ENCODE measurements at regions not wholly inside any gene's neighbourhood (a gene's known extent, or its start where the extent isn't known, plus 50 kb on each side); places are given as distances from the start of the nearest gene placed in this dataset.

DNA sequence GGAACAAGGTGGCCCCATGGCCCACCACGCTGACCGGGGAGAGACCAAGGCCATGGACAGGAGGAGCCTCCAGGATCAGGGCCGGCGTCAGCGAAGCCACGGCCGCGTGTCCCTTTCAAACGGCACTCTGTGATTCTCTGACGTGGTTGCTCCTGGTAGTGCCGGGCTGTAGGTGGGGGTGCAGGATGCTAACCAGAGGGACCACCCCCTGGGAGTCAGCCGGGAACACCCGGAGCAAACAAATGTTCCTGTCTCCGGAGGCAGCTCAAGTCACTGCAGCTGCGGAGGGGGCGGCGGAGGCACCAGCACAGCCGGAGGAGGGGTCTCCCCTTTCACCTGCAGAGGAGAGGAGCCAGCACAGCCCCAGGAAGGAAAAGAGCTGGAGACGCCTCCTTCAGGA, 750.6 kb upstream of the SALL3 start:
- no peaks in the 10 kb centered on the region for H3K4me1 ChIP-seq (ENCODE audit: control insufficient read depth, insufficient read depth, low read length, unreplicated experiment)
- no peaks in the 10 kb centered on the region for H3K36me3 ChIP-seq (ENCODE audit: insufficient read depth, low read length)
- no peaks in the 10 kb centered on the region for H3K79me2 ChIP-seq (ENCODE audit: control insufficient read depth, insufficient read depth, low read length, unreplicated experiment)
- H3K27me3 ChIP-seq (ENCODE audit: insufficient read depth, low read length) = no peaks in the 10 kb centered on the region
- H3K4me3 ChIP-seq (ENCODE audit: low read depth, low read length) = no peak overlapping the region
- no peak overlapping the region for H2AFZ ChIP-seq (ENCODE audit: low read length, unreplicated experiment)
- H3K27ac ChIP-seq (ENCODE audit: low read depth, low read length) = no peak overlapping the region

DNA sequence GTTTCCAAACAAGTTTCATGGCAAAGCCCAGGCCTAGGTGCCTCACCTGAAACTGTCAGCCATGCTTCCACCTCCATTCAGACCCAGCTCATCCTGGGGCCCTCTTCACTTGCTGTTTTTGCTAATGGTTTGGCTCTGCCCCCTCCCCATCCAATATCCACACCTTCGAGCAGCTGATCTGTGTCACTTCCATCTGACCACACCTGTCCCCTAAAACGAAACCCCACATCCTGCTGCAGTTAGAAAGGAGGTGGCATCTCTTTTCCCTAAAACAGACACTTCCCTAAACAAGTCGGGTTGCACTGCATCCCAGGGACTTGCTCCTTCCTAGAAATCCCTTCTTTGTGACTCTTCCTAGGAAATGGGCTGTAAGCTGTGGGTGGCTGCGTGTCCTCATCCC, 748.7 kb upstream of the SALL3 start:
- Histone ChIP-seq H3K27ac (ENCODE audit: low read depth, low read length) (no peak overlapping the region), H3K4me1 (ENCODE audit: control insufficient read depth, insufficient read depth, low read length, unreplicated experiment) (no peaks in the 10 kb centered on the region), H3K79me2 (ENCODE audit: control insufficient read depth, insufficient read depth, low read length, unreplicated experiment) (no peaks in the 10 kb centered on the region), H3K4me3 (ENCODE audit: low read depth, low read length) (no peak overlapping the region), H2AFZ (ENCODE audit: low read length, unreplicated experiment) (no peak overlapping the region), H3K36me3 (ENCODE audit: insufficient read depth, low read length) (no peaks in the 10 kb centered on the region), H3K27me3 (ENCODE audit: insufficient read depth, low read length) (no peaks in the 10 kb centered on the region)

DNA sequence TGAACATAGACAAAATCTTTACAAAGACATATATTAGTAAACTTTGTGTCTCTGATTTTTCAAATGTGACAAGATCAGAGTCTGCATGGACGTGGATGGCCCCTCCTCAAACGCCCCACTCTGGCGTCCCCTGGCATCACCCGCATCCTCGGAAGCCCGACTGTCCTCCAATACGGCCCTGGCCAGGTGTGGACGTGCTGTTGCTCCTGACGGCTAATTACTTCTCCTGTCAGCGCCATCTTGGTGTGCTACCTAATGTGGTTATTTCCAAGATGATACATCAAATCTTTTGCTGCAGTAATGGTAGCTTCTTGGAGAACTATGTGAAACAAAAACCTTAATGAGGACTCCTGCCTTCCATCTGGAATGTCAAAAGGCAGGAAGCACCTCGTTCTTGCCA, 747.4 kb upstream of the SALL3 start:
- Histone ChIP-seq H2AFZ (ENCODE audit: low read length, unreplicated experiment) (no peak overlapping the region), H3K4me1 (ENCODE audit: control insufficient read depth, insufficient read depth, low read length, unreplicated experiment) (no peaks in the 10 kb centered on the region), H3K79me2 (ENCODE audit: control insufficient read depth, insufficient read depth, low read length, unreplicated experiment) (no peaks in the 10 kb centered on the region), H3K36me3 (ENCODE audit: insufficient read depth, low read length) (no peaks in the 10 kb centered on the region), H3K4me3 (ENCODE audit: low read depth, low read length) (no peak overlapping the region), H3K27ac (ENCODE audit: low read depth, low read length) (no peak overlapping the region), H3K27me3 (ENCODE audit: insufficient read depth, low read length) (no peaks in the 10 kb centered on the region)

DNA sequence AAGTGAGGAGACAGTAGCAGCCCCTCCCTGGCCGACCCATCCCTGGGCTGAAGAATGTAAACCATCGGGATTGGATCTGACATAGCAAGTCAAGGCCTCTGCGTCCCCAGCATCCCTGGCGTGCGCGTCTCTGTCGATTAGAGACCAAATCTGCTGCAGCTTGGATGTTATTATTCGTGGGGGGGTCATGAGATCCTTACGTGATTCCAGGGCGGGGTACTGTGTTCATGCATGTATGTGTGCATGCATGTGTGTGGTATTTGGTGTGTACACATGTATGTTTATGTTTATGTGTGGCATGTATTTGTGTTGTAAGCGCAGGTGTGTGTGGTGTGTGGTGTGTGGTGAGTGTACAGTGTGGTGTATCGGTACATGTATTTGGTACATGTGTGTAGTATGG, 741.8 kb upstream of the SALL3 start:
- H3K27me3 ChIP-seq (ENCODE audit: insufficient read depth, low read length) = no peaks in the 10 kb centered on the region
- no peaks in the 10 kb centered on the region for H3K36me3 ChIP-seq (ENCODE audit: insufficient read depth, low read length)
- H3K4me3 ChIP-seq (ENCODE audit: low read depth, low read length) = no peak overlapping the region
- H3K4me1 ChIP-seq (ENCODE audit: control insufficient read depth, insufficient read depth, low read length, unreplicated experiment) = no peaks in the 10 kb centered on the region
- no peaks in the 10 kb centered on the region for H3K79me2 ChIP-seq (ENCODE audit: control insufficient read depth, insufficient read depth, low read length, unreplicated experiment)
- H2AFZ ChIP-seq (ENCODE audit: low read length, unreplicated experiment) = no peak overlapping the region
- no peak overlapping the region for H3K27ac ChIP-seq (ENCODE audit: low read depth, low read length)

DNA sequence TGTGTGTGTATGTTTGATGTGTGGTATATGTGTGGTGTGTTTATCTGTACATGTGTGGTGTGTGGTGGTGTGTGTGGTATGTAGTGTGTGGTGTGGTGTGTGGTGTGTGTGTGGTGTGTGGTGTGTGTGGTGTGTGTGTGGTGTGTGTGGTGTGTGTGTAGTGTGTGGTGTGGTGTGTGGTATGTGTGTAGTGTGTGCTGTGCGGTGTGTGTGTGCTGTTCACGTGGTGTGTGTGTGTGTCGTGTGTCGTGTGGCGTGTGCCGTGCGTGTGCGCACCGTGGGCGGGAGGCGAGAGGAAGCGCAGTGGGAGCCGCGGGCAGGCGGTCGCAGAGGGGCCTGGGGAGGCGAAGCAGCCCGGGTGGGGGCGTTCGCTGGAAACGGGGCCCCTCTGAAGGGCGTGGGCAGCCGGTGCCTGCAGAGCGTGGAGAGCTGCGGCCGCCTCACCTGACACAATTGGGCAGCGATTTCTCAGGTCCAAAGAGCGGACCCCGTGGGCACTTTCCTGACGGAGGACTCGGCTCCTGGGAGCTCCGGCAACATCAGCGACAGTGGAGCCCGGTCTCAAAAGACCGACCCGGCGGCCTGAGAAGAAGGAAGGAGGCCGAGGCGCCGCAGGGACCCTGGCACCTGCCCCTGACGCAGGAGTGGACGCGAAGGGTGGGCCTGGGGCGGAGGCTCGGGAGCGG, 741.1 kb upstream of the SALL3 start:
- Histone ChIP-seq H3K4me3 (ENCODE audit: low read depth, low read length) (no peak overlapping the region), H3K79me2 (ENCODE audit: control insufficient read depth, insufficient read depth, low read length, unreplicated experiment) (no peaks in the 10 kb centered on the region), H3K4me1 (ENCODE audit: control insufficient read depth, insufficient read depth, low read length, unreplicated experiment) (no peaks in the 10 kb centered on the region), H3K36me3 (ENCODE audit: insufficient read depth, low read length) (no peaks in the 10 kb centered on the region), H2AFZ (ENCODE audit: low read length, unreplicated experiment) (no peak overlapping the region), H3K27me3 (ENCODE audit: insufficient read depth, low read length) (no peaks in the 10 kb centered on the region), H3K27ac (ENCODE audit: low read depth, low read length) (no peak overlapping the region)

DNA sequence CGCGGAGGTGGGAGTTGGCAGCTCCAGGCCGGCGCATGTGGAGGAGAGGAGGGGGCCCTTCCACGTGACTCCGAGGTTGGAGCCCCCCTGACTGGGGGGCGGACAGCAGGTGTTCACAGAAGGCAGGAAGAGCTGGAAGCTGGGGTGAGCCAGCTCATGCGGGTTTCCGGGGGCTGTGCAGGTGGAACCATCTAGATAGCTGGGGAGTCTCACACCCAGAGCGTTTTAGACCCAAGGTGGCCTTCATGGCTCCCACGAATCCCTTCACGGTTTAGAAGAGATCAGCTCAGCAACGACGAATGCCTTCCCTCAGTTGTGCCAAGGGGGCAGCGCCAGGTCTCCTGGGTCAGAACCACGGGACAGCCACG, 740.5 kb upstream of the SALL3 start:
- H3K79me2 ChIP-seq (ENCODE audit: control insufficient read depth, insufficient read depth, low read length, unreplicated experiment) = no peaks in the 10 kb centered on the region
- no peak overlapping the region for H3K27ac ChIP-seq (ENCODE audit: low read depth, low read length)
- no peak overlapping the region for H3K4me3 ChIP-seq (ENCODE audit: low read depth, low read length)
- no peaks in the 10 kb centered on the region for H3K27me3 ChIP-seq (ENCODE audit: insufficient read depth, low read length)
- no peaks in the 10 kb centered on the region for H3K36me3 ChIP-seq (ENCODE audit: insufficient read depth, low read length)
- H2AFZ ChIP-seq (ENCODE audit: low read length, unreplicated experiment) = no peak overlapping the region
- H3K4me1 ChIP-seq (ENCODE audit: control insufficient read depth, insufficient read depth, low read length, unreplicated experiment) = no peaks in the 10 kb centered on the region

DNA sequence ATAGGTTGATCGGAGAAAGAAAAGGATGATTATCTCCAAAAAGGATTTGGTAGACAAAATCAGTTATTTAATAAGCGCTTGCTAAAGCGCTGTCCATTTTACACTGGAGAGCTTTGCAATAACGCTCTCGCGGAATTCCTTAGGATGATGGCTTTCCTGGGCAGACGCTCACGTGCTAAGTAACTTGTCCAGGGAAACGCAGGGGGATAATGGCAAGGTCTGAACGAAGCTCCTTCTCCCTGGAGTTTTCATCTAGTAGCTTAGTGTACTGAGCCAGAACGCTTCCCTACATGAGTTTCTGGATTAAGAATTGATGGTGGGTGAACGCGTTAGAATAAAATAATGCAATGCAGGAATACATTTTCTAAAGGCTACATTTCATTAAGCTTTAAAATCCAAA, 739.5 kb upstream of the SALL3 start:
- Histone ChIP-seq H3K27me3 (ENCODE audit: insufficient read depth, low read length) (no peaks in the 10 kb centered on the region), H3K79me2 (ENCODE audit: control insufficient read depth, insufficient read depth, low read length, unreplicated experiment) (no peaks in the 10 kb centered on the region), H3K4me3 (ENCODE audit: low read depth, low read length) (no peak overlapping the region), H3K27ac (ENCODE audit: low read depth, low read length) (no peak overlapping the region), H3K36me3 (ENCODE audit: insufficient read depth, low read length) (no peaks in the 10 kb centered on the region), H3K4me1 (ENCODE audit: control insufficient read depth, insufficient read depth, low read length, unreplicated experiment) (no peaks in the 10 kb centered on the region), H2AFZ (ENCODE audit: low read length, unreplicated experiment) (no peak overlapping the region)

DNA sequence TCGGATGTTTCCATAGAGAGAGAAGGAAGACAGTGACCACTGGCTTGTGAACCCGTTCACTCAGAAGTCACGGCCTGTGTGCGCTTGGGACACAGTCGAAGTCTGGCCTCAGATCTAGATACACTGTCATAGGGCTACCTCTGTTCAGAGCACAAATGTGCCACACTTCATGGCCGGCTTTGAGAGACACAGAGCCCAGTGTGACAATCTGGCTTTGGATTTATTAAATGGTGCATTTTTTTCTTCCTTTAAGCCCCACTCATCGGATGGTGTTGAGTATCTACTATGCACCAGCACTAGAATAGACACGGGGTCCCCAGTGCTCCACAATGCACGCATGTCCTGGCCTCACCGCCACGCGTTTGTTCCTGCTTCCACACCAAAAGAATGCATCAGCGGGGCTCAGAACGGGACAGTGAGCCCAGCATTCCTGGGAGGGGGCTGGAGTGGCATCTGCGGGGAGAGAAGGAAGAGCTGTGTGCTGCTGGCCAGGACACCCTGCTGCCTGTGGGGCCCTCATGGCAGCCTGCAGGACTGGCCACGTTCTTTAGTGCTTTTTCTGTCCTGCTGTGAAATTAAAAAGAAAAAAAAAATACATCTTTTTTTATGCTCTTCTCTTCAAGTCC, 738.9 kb upstream of the SALL3 start:
- no peak overlapping the region for H3K4me3 ChIP-seq (ENCODE audit: low read depth, low read length)
- no peak overlapping the region for H3K27ac ChIP-seq (ENCODE audit: low read depth, low read length)
- no peaks in the 10 kb centered on the region for H3K79me2 ChIP-seq (ENCODE audit: control insufficient read depth, insufficient read depth, low read length, unreplicated experiment)
- no peaks in the 10 kb centered on the region for H3K4me1 ChIP-seq (ENCODE audit: control insufficient read depth, insufficient read depth, low read length, unreplicated experiment)
- H3K36me3 ChIP-seq (ENCODE audit: insufficient read depth, low read length) = no peaks in the 10 kb centered on the region
- no peaks in the 10 kb centered on the region for H3K27me3 ChIP-seq (ENCODE audit: insufficient read depth, low read length)
- no peak overlapping the region for H2AFZ ChIP-seq (ENCODE audit: low read length, unreplicated experiment)

DNA sequence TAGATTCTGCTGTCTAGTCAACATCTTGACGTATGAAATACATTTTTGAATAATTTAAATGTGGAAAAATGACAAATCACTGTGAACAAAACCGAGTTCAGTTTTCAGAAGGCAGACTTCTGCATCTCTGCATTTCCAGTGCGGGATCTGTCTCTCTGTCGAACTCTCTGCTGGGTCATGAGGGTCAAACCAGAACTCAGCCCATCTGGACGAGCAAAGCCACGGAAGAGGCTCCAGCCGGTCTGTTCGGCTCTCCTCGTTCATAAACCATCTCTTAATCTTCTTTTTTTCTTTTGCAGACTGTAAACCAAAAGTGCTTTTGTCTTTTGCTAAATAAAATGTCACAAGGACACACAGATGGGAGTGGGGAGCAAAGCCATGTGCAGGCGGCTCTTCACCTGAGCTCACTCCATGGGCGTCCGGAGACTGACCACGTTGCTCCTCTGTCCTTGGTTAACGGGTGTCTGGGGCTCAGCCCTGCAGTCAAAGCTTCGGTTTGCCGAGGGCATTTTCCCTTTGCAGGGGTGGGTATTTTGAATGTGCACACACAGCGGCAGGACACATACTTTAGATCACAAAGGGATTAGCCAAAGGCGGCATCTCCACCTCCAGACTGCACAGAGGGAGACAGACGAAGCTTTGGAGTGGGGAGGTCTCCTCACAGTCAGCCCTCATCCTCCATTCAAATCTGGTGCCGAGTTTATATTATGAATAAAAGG, 737.9 kb upstream of the SALL3 start:
- Histone ChIP-seq H3K27me3 (ENCODE audit: insufficient read depth, low read length) (no peaks in the 10 kb centered on the region), H3K4me3 (ENCODE audit: low read depth, low read length) (no peak overlapping the region)

DNA sequence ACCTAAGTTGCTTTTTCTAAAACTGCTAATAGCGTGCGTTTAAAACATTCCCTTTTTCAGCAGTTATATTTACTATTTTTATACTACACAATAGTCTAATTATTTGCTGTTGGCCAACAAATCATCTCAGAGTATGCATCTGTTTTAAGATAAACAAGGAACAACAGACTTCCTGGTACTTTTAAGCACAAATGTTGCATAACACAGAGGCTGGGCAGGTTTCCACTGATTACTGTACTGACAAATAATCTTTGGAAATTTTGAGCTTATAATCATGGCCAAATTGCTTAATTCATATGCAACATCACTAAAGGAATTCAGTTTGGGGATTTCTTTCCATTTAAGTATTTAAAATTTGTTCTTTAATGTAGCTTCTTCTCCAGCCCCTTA, 737.4 kb upstream of the SALL3 start:
- no peak overlapping the region for H3K27ac ChIP-seq (ENCODE audit: low read depth, low read length)
- no peaks in the 10 kb centered on the region for H3K4me1 ChIP-seq (ENCODE audit: control insufficient read depth, insufficient read depth, low read length, unreplicated experiment)
- H2AFZ ChIP-seq (ENCODE audit: low read length, unreplicated experiment) = no peak overlapping the region
- no peaks in the 10 kb centered on the region for H3K36me3 ChIP-seq (ENCODE audit: insufficient read depth, low read length)
- no peak overlapping the region for H3K4me3 ChIP-seq (ENCODE audit: low read depth, low read length)
- no peaks in the 10 kb centered on the region for H3K79me2 ChIP-seq (ENCODE audit: control insufficient read depth, insufficient read depth, low read length, unreplicated experiment)
- H3K27me3 ChIP-seq (ENCODE audit: insufficient read depth, low read length) = no peaks in the 10 kb centered on the region

More for the DNA sequence above, 737.9 kb upstream of the SALL3 start:
- no peaks in the 10 kb centered on the region for H3K79me2 ChIP-seq (ENCODE audit: control insufficient read depth, insufficient read depth, low read length, unreplicated experiment)
- no peak overlapping the region for H2AFZ ChIP-seq (ENCODE audit: low read length, unreplicated experiment)
- H3K4me1 ChIP-seq (ENCODE audit: control insufficient read depth, insufficient read depth, low read length, unreplicated experiment) = no peaks in the 10 kb centered on the region
- no peak overlapping the region for H3K27ac ChIP-seq (ENCODE audit: low read depth, low read length)
- H3K36me3 ChIP-seq (ENCODE audit: insufficient read depth, low read length) = no peaks in the 10 kb centered on the region

DNA sequence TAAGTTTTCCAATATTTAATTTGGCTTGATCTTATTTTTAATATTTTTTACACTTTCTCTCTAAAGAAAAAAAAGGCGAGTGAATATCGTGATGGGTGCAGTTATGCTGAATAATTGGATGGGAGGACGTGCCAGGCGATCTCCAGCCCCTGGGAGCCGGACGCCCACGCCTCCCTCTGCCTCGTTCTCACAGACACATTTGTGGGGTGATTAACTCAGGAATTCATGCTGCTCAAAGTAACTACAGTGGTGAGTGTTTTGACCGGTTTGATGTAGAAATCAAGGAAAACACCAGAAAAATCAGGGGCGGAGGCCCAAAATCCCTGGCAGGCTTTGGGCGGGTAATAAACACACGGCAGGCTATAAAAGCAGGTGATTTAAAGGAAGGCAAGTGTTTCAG, 736.8 kb upstream of the SALL3 start:
- H2AFZ ChIP-seq (ENCODE audit: low read length, unreplicated experiment) = no peak overlapping the region
- H3K27ac ChIP-seq (ENCODE audit: low read depth, low read length) = no peak overlapping the region
- H3K36me3 ChIP-seq (ENCODE audit: insufficient read depth, low read length) = no peaks in the 10 kb centered on the region
- no peaks in the 10 kb centered on the region for H3K79me2 ChIP-seq (ENCODE audit: control insufficient read depth, insufficient read depth, low read length, unreplicated experiment)
- H3K27me3 ChIP-seq (ENCODE audit: insufficient read depth, low read length) = no peaks in the 10 kb centered on the region
- H3K4me3 ChIP-seq (ENCODE audit: low read depth, low read length) = no peak overlapping the region
- no peaks in the 10 kb centered on the region for H3K4me1 ChIP-seq (ENCODE audit: control insufficient read depth, insufficient read depth, low read length, unreplicated experiment)
